ENCODE measurements at regions not wholly inside any gene's neighbourhood (a gene's known extent, or its start where the extent isn't known, plus 50 kb on each side); places are given as distances from the start of the nearest gene placed in this dataset.
A peak's percentile ranks its signal among the peaks of the same experiment; 100 is the strongest.

GRCh38 chr9:129411501-129412175 lies 209.3 kb downstream of the C9orf50 start:
- no peak for DNase-seq

GRCh38 chr9:129410226-129410625 lies 210.7 kb downstream of the C9orf50 start:
- DNase-seq = no peak

GRCh38 chr9:129408535-129409215 lies 212.2 kb downstream of the C9orf50 start:
- DNase-seq = no peak

GRCh38 chr9:129407905-129408452 lies 212.9 kb downstream of the C9orf50 start:
- DNase-seq = no peak

- DNase-seq = no peak
Measured at GRCh38 chr9:129406278-129407225, 214.3 kb downstream of the C9orf50 start.

- no peak for DNase-seq
Measured at GRCh38 chr9:129405827-129406213, 215.1 kb downstream of the C9orf50 start.

GRCh38 chr9:129405089-129405826 lies 215.6 kb downstream of the C9orf50 start:
- peak; percentile 89 for DNase-seq

GRCh38 chr9:129404621-129405020 lies 216.3 kb downstream of the C9orf50 start:
- no peak for DNase-seq

GRCh38 chr9:129403779-129404620 lies 216.9 kb downstream of the C9orf50 start:
- DNase-seq = no peak

GRCh38 chr9:129402931-129403778 lies 217.7 kb downstream of the C9orf50 start:
- DNase-seq = no peak

- DNase-seq = no peak
Measured at GRCh38 chr9:129402371-129402739, 218.5 kb downstream of the C9orf50 start.

GRCh38 chr9:129401623-129402370 lies 219.1 kb downstream of the C9orf50 start:
- peak; percentile 56 for DNase-seq

- DNase-seq = no peak
Measured at GRCh38 chr9:129400971-129401622, 219.8 kb downstream of the C9orf50 start.

- no peak for DNase-seq
Measured at GRCh38 chr9:129400001-129400970, 220.6 kb downstream of the C9orf50 start.

- no peak for DNase-seq
Measured at GRCh38 chr9:129399634-129399990, 221.3 kb downstream of the C9orf50 start.

- DNase-seq = no peak
Measured at GRCh38 chr9:129398961-129399633, 221.0 kb upstream of the IER5L start.

Data from fibroblast of skin of scalp (primary cell).